Caco-2 (cell line): ENCODE measurements at regions not wholly inside any gene's neighbourhood (a gene's known extent, or its start where the extent isn't known, plus 50 kb on each side); places are given as distances from the start of the nearest gene placed in this dataset.

Source experiments
- BruUV-seq: library from RNA; stranded (reverse); fragments of 400-500 nt; replicated peaks from 2 replicates; lab custom pipeline; 2021; lab: Mats Ljungman, UMichigan
- CTCF ChIA-PET: fragments of 300-600 bp; sonication (Branson Sonifier 250); formaldehyde crosslinking; loops from one replicate; lab custom pipeline; 2022; ENCODE audit warnings: antibody characterized with exemption; lab: Charles Lee
- POLR2A ChIA-PET: fragments of 300-600 bp; sonication (Branson Sonifier 250); formaldehyde crosslinking; loops from one replicate; lab custom pipeline; 2022; ENCODE audit warnings: antibody characterized with exemption; lab: Charles Lee
- DNase-seq, 2 experiments: peaks; one replicate each; pipeline versions ENCODE4 v3.0.0 to v3.0.0-alpha.2; 2020 to 2022
- H3K27me3 ChIP-seq: replicated peaks from 2 replicates; pipeline ENCODE4 v1.6.0; 2011; ENCODE audit warnings: low read length; ENCODE audit not compliant: control insufficient read depth, insufficient read depth
- H3K36me3 ChIP-seq: 2 replicates; pipeline ENCODE4 v1.5.1; 2011; ENCODE audit warnings: low read length; ENCODE audit not compliant: control insufficient read depth, insufficient read depth
- H3K4me1 ChIP-seq: fragments of 250-450 bp; sonication (Bioruptor Pico); 2 replicates; pipeline ENCODE4 v1.5.1; 2020; ENCODE audit warnings: mild to moderate bottlenecking
- H3K4me3 ChIP-seq: 2 replicates; pipeline ENCODE4 v1.5.1; 2011; ENCODE audit warnings: low read depth, mild to moderate bottlenecking, control low read depth, low read length
- H3K9me3 ChIP-seq: fragments of 250-450 bp; sonication (Bioruptor Pico); 2 replicates; pipeline ENCODE4 v1.5.1; 2020; ENCODE audit warnings: mild to moderate bottlenecking, moderate library complexity
- H3K27ac Mint-ChIP-seq: one replicate; pipeline ENCODE4 v1.8.0; 2022; ENCODE audit warnings: mixed read lengths; ENCODE audit not compliant: unreplicated experiment
- H3K27me3 Mint-ChIP-seq: one replicate; pipeline ENCODE4 v1.8.0; 2022; ENCODE audit warnings: mixed read lengths; ENCODE audit not compliant: insufficient read depth, unreplicated experiment
- H3K36me3 Mint-ChIP-seq: one replicate; pipeline ENCODE4 v1.8.0; 2022; ENCODE audit warnings: mild to moderate bottlenecking, mixed read lengths; ENCODE audit not compliant: insufficient read depth, unreplicated experiment
- H3K4me1 Mint-ChIP-seq: one replicate; pipeline ENCODE4 v1.8.0; 2022; ENCODE audit warnings: low read depth, mixed read lengths; ENCODE audit not compliant: unreplicated experiment
- H3K4me3 Mint-ChIP-seq: one replicate; pipeline ENCODE4 v1.8.0; 2022; ENCODE audit warnings: mild to moderate bottlenecking, moderate library complexity, mixed read lengths; ENCODE audit not compliant: unreplicated experiment
- H3K9me3 Mint-ChIP-seq: one replicate; pipeline ENCODE4 v1.8.0; 2022; ENCODE audit warnings: mixed read lengths; ENCODE audit not compliant: unreplicated experiment
- intact Hi-C: fragments of 100-400 bp; cut with micrococcal nuclease; formaldehyde crosslinking; loops from one replicate; pipeline ENCODE4 v1.10.0; 2022; ENCODE audit not compliant: unreplicated experiment
- TF ChIP-seq, protein P1 (sequence below), 2 experiments: fragments of 200-600 bp in 1 of 2; IDR thresholded peaks; 1 replicate in 1 of 2; 2 replicates in 1 of 2; pipeline versions ENCODE4 v1.5.1 to v1.8.0; 2011 to 2022; ENCODE audit warnings: antibody characterized with exemption in 1 of 2, control low read depth in 1 of 2, inconsistent platforms in 1 of 2, low read depth in 1 of 2, low read length in 1 of 2, mild to moderate bottlenecking in 1 of 2, moderate library complexity in 1 of 2; ENCODE audit not compliant: insufficient read depth in 1 of 2, severe bottlenecking in 1 of 2, unreplicated experiment in 1 of 2

DNA sequence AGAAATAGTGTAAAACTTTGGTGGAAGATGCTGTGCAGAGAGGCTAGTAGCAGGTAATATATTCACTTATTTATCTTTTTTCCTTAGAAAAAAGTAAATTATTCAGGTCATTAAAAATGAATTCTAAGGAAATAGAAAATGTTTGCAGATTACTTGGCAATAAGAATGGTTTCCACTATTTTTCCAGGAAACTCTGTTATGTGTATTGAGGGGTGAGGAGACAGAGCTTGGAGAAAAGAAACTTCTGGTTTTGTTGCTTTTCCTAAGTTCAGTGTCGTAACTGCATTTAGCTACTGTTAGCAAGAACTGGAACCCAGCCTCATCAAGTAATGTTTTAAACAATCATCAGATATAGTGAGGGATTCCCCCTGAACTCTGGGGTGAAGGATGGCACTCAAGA is 79.2 kb upstream of the SMLR1 start:
- Histone ChIP-seq H3K36me3 (no peaks in the 10 kb centered on the region), H3K27me3 (no peaks in the 10 kb centered on the region), H3K4me1 (no peaks in the 10 kb centered on the region), H3K4me3 (no peak overlapping the region), H3K9me3 (peaks cover 6% of the 10 kb centered on the region; the same call in 1 of the 2 replicates)
- ChIA-PET POLR2A (no interaction called here), CTCF (no interaction called here)
- no TSS peak for BruUV-seq
- H3K9me3 Mint-ChIP-seq, result peaks cover 10% of the 10 kb centered on the region
- H3K4me1 Mint-ChIP-seq, result no peaks in the 10 kb centered on the region
- H3K27ac Mint-ChIP-seq, result no peak overlapping the region
- TF ChIP-seq, protein P1, sequence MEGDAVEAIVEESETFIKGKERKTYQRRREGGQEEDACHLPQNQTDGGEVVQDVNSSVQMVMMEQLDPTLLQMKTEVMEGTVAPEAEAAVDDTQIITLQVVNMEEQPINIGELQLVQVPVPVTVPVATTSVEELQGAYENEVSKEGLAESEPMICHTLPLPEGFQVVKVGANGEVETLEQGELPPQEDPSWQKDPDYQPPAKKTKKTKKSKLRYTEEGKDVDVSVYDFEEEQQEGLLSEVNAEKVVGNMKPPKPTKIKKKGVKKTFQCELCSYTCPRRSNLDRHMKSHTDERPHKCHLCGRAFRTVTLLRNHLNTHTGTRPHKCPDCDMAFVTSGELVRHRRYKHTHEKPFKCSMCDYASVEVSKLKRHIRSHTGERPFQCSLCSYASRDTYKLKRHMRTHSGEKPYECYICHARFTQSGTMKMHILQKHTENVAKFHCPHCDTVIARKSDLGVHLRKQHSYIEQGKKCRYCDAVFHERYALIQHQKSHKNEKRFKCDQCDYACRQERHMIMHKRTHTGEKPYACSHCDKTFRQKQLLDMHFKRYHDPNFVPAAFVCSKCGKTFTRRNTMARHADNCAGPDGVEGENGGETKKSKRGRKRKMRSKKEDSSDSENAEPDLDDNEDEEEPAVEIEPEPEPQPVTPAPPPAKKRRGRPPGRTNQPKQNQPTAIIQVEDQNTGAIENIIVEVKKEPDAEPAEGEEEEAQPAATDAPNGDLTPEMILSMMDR (IDR thresholded peaks at IDR 0.05; ENCODE audit: insufficient read depth in 1 of 2, low read depth in 1 of 2, low read length in 1 of 2, severe bottlenecking in 1 of 2, unreplicated experiment in 1 of 2), result no peak
- H3K36me3 Mint-ChIP-seq, result no peaks in the 10 kb centered on the region
- no peak for DNase-seq
- H3K27me3 Mint-ChIP-seq, result peaks cover 2% of the 10 kb centered on the region
- intact Hi-C loops, result no loop called here
- no peak overlapping the region for H3K4me3 Mint-ChIP-seq

DNA sequence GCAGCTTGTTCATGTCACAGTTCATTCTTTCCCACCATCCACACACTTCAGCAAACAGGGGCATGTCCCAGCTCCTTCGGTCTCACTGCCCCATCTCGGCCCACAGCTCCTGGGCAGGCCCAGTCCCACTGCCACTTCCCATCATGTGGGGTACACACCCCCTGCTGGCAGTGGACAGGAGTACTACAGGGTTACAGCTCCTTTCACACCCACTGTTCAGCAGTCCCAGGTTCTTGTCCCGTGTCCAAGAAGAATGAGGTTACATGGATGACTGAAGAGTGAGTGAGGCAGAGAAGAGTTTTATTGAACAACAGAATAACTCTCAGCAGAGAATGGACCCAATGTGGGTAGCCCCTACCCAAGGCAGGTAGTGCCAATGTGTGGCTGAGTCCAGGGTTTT is 77.8 kb upstream of the SMLR1 start:
- H3K4me3 Mint-ChIP-seq, result no peak overlapping the region
- TF ChIP-seq, protein P1 (IDR thresholded peaks at IDR 0.05; ENCODE audit: insufficient read depth in 1 of 2, low read depth in 1 of 2, low read length in 1 of 2, severe bottlenecking in 1 of 2, unreplicated experiment in 1 of 2), result no peak
- POLR2A ChIA-PET, result no interaction called here

DNA sequence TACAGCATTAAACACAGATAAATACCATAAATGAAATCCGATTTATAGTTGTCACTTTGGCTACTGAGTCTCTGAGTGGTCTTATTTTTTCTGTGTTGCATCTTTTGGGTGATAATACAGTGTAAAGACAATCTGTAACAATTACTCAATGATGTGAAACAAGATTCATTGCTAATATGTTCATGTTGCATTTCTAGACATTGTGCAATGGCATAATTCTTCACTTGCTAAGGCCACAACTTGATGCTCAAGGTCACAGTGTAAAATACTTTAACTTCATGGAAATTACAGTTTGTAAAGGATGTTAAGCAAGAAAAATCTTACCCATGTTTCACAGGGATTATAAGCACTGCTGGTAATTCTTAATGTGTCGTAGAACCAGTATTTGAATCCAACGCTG is 74.9 kb upstream of the SMLR1 start:
- H3K27me3 Mint-ChIP-seq, result peaks cover 2% of the 10 kb centered on the region
- ChIA-PET CTCF (no interaction called here), POLR2A (no interaction called here)
- Histone ChIP-seq H3K4me3 (no peak overlapping the region), H3K27me3 (no peaks in the 10 kb centered on the region), H3K9me3 (peaks cover 6% of the 10 kb centered on the region; the same call in 1 of the 2 replicates), H3K36me3 (no peaks in the 10 kb centered on the region), H3K4me1 (no peaks in the 10 kb centered on the region)
- intact Hi-C loops, result no loop called here
- TF ChIP-seq, protein P1 (IDR thresholded peaks at IDR 0.05; ENCODE audit: insufficient read depth in 1 of 2, low read depth in 1 of 2, low read length in 1 of 2, severe bottlenecking in 1 of 2, unreplicated experiment in 1 of 2), result no peak
- H3K36me3 Mint-ChIP-seq, result no peaks in the 10 kb centered on the region
- no peak overlapping the region for H3K4me3 Mint-ChIP-seq
- BruUV-seq, result no TSS peak
- H3K9me3 Mint-ChIP-seq, result peaks cover 10% of the 10 kb centered on the region
- no peaks in the 10 kb centered on the region for H3K4me1 Mint-ChIP-seq
- no peak for DNase-seq
- H3K27ac Mint-ChIP-seq, result no peak overlapping the region

More for the DNA sequence above, 77.8 kb upstream of the SMLR1 start:
- DNase-seq, result peak in 1 of 2 experiments; percentile 8
- H3K9me3 ChIP-seq, result peaks cover 6% of the 10 kb centered on the region; the same call in 1 of the 2 replicates
- BruUV-seq, result no TSS peak
- H3K27me3 Mint-ChIP-seq, result peaks cover 2% of the 10 kb centered on the region
- H3K9me3 Mint-ChIP-seq, result peaks cover 10% of the 10 kb centered on the region
- intact Hi-C loops, result no loop called here
- no peaks in the 10 kb centered on the region for H3K27me3 ChIP-seq
- no peaks in the 10 kb centered on the region for H3K36me3 ChIP-seq
- CTCF ChIA-PET, result no interaction called here
- no peaks in the 10 kb centered on the region for H3K36me3 Mint-ChIP-seq
- no peaks in the 10 kb centered on the region for H3K4me1 ChIP-seq
- H3K4me1 Mint-ChIP-seq, result no peaks in the 10 kb centered on the region
- no peak overlapping the region for H3K27ac Mint-ChIP-seq
- H3K4me3 ChIP-seq, result no peak overlapping the region
